TTC549 (cell line): ENCODE measurements at regions not wholly inside any gene's neighbourhood (a gene's known extent, or its start where the extent isn't known, plus 50 kb on each side); places are given as distances from the start of the nearest gene placed in this dataset.

Source experiments
- FAIRE-seq: peaks from 2 replicates; lab custom pipeline; 2012; peaks lifted over from hg19 to GRCh38; lab: Jason Lieb, UNC

DNA sequence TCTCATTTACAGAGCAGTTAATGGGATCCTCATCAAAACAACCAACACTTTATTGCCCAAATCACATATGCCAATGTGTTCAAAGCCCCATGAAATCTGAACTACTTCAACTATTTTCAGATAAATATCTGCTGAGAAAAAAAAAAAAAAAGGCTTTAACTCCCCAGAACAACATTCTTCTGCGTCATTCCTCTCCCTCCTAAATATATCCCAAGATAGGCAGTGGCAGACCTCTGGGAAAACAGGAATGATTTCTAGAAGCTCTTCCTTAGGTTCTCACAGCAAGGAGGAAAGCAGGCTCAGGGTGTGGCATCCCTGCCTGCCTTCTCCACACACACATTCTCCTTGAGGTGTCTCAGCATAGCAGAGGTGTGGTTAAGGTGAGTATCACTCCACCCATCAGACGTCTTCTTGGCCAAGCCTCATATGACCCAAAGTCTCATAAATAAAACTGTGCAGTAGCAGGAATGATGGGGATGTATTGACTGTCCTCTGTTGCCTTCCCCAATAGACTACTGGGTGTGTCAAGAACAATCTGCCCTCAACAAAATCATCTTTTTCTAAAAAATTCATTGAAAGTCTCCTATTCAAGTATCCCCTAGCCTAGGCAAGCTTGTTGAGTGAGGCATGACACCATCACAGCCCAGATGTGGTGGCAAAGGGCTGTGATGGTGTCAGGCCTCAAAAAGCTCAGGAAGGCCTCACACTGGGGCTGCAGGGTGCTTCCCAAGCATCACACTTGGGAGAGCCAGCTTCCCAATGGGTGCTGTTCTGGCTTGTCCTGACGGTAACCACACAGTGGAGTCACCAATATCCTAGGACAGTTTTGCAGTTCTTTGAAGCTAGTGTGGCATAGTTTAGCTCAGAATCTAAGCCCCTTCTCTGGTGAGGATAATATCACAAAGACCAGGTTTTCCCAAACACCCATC is 135.4 kb upstream of the SOX9 start:
- FAIRE-seq: no peak

DNA sequence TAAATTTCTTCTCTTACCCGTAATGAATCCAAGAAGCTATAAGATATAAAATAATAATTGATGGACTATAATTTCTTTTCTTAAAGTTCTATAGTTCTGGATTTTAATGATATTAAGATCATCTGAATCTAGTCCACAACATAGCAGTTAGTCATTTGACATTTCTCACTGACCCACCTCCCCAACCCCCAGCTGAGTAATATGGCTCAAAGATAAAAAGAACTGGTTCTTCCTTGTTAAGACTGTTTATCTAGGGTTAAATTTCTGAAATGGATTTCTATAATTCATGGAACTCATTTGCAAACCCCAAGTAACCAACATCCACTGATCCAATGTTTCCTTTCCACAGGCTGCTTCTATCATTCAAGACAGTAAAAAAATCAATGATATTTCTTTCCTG is 133.9 kb upstream of the SOX9 start:
- FAIRE-seq: no peak

DNA sequence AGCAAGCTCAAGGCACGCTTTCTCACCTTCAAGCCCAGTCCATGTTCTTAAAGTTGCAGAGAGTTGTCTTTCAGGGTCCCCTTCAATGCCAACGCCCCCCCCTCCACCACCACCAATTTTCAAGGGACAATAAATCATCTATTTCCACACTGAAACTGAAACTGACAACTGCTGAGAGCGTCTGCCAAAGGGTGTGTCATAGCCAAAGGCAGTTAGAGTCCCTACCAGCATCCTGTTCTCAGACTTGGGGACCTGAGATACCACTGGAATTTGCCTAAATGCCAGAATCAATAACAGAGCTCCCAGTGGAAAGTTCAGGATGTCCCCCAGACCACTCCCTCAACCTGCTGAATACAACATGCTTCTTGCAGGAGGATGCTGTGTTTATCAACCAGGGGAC is 133.2 kb upstream of the SOX9 start:
- no peak for FAIRE-seq

DNA sequence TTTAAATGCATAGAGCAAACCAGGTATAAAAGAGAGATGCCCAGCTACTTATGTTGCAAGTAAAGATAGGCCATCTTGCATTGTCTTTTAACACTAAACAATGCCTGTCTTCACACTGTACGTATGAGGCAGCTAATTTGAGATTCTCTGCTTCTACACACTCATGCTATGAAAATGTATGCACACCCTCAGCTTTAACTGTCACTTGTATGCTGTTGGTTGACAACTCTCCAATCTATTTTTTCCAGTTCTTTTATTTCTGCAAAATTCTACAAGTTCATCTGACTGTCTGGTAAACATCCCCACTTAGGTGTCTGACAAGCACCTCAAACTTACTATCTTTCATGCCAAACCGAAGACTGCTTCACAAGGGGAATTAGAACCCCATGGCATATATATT is 131.7 kb upstream of the SOX9 start:
- FAIRE-seq: no peak

DNA sequence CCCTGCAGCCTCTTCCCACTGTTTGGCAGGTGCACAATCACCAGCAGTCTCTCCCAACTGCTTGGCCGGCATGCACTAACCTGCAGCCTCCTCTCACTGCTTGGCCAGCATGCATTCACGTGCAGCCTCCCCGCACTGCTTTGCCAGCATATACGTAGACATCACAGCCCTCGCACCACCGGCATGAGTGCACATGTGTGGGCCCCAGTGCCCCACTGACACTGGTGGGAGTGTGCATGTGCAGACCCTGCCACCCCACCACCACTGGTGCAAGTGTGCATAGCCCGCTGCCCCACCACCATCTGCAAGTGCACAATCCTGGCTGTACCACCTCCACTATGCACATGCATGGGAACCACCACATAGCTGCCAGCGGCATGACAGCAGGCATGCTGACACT is 127.5 kb upstream of the SOX9 start:
- no peak for FAIRE-seq

DNA sequence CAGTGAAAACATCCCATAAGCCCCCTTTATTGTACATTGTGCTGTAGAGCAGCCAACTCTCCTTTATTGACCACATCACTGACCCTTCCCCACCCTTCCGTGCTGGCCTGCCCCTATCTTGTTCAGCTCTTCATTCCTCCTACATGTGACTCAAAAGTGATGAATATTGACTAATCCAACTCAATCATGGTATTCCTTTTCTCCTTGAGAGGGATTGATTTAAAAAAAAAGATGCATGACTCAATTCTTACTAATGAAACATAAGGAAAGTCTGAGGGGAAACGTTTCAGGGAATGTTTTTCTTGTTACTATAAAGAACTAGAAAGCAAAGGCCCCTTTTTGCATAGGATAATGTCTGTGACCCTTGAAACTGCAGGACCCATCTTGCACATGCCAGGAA is 125.2 kb upstream of the SOX9 start:
- FAIRE-seq: no peak

DNA sequence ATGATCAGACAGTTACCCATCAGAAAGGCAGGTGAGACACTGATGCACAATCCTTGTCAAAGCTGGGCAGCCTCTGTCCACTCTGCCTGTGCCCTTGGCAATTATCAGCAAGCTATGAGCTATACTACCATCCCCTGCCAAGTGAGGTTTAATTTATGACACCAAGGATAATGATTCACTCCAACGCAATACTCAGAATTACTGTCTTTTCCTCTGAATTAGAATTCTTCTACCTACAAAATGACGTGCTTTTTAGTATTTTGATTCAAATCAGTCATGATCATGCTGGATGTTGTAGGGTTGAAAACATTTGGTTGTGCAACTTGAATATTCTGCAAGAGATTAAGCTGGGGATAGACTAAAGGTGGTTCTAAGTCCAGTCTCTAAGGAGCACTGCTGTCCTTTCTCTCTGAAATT is 116.8 kb upstream of the SOX9 start:
- no peak for FAIRE-seq

DNA sequence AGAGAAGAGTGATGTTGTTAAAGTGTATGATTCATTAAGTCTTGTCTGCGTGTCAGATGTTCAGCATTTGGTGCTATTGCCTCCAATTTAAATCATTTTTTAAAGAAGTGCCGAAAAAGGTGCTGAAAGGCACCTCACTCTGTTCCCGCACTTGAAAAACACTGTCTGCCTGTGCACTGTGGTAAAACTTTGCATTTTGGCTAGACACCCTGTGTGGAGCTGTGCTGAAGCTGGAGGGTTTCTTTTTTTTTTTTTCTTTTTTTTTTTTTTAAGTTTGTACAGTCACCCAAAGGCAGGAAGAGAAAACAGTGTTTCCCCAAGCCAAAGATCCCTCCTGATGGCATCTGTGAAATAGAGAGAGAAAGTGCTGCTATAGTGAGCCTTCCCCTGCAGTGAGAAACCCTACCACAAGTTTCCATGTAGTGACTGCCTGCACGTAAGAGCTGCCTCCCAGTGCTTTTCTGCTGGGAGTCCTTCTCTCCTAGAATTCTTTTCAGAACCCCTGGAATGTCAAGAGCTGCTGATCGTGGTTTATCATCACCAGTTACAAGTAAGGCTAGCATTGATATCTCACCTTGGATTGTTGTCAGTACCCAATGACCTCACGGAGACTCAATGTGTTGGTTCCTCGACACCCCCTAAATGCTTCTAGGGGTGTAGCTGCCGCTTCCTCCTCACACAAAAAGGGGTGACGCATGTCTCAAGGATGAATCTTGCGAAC is 116.0 kb upstream of the SOX9 start:
- FAIRE-seq: no peak

DNA sequence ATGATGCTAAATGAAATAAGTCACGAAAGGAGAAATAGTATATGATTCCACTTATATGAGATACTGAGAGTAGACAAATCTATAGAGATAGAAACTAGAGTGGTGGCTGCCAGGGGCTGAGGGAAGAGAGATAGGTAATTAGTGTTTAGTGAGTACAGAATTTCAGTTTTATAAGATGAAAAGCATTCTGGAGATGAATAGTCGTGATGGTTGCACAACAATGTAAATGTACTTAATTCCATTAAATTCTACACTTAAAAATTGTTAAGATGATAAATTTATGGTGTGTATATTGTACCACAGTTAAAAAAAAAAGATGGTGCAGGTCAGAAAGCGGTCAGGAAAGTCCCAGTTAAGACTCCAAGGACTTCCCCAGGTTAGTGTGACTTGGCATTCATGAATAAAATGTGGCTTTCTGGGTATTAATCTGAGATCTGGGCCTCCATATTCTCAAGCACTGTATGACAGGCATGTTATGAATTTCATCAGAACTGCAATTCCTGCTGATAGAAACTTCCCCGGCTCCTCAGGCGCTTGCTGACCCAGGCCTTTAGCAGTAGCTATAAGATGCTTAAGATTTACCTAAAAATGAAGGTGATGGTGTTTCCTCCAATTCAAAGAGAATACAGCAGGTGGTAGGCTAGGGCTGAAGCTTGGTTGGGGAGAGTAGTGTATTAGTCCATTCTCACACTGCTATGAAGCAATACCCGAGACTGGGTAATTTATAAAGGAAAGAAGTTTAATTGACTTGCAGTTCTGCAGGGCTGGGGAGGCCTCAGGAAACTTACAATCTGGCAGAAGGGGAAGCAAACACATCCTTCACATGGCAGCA is 115.3 kb upstream of the SOX9 start:
- FAIRE-seq: no peak

DNA sequence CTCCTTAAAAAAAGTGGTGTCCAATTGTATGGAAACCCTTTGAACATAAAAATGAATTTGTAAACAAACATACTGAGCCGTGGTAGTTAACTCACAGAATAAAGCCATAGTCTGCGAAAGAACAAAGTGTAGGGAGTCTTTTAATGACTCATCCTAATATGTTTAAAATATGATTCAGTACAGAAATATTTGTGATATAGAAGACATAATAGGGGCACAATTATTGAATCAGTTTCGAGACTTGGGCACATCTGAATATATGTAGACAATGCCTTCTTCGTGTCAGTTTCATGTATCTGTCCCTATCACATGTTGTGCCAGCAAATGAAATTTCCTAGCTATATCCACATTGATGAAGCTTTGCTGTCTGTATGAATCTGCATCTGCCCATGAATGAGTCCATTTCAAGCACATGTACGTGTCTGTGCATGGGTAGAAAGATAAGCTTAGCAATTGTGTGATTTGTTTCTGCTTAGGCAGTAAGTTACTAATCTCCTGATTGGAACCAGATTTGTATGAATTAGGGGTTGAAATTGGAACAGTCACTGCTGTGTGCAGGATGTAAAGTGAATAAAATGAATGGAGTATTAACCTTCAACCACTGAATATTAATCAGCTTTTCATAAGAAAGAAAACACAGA is 112.5 kb upstream of the SOX9 start:
- FAIRE-seq: no peak

DNA sequence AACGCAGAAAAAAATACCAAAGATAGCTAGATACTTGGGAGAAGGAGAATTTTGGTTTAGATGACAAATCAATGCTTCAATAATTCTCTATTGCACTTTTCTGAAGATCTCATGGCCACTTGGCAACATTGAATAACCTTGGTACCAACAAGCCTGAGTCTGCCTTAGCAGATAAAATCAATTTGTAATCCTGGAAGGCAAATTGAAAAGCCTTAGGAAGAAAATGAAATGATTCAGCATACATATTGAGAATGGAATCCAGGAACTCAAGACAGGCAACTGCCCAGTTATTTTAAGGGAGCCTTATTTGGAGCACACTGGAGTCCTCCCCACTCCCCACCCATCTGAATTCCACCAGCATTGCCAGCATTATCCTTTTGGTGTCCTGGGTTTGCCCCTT is 109.3 kb upstream of the SOX9 start:
- FAIRE-seq: no peak

DNA sequence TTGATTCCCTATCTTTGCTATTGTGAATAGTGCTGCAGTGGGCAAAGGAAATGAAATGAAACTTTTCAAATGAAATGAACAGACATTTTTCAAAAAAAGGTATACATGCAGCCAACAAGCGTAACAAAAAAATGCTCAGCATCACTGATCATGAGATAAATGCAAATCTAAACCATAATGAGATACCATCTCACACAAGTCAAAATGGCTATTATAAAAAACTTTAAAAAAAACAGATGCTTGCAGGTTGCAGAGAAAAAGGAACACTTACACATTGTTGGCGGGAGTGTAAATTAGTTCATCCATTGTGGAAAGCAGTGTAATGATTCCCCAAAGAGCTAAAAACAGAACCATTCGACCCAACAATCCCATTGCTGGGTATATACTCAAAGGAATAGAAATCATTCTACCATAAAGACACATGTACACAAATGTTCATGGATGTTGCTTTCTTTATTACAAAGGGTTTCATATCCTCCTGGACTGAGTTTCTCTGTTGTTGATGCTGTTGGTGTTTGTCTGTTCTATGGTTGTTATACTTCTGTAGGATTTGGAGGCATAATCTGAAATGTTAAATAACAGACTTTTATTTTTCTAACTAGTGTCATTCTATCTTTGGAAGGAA is 99.3 kb upstream of the SOX9 start:
- no peak for FAIRE-seq

DNA sequence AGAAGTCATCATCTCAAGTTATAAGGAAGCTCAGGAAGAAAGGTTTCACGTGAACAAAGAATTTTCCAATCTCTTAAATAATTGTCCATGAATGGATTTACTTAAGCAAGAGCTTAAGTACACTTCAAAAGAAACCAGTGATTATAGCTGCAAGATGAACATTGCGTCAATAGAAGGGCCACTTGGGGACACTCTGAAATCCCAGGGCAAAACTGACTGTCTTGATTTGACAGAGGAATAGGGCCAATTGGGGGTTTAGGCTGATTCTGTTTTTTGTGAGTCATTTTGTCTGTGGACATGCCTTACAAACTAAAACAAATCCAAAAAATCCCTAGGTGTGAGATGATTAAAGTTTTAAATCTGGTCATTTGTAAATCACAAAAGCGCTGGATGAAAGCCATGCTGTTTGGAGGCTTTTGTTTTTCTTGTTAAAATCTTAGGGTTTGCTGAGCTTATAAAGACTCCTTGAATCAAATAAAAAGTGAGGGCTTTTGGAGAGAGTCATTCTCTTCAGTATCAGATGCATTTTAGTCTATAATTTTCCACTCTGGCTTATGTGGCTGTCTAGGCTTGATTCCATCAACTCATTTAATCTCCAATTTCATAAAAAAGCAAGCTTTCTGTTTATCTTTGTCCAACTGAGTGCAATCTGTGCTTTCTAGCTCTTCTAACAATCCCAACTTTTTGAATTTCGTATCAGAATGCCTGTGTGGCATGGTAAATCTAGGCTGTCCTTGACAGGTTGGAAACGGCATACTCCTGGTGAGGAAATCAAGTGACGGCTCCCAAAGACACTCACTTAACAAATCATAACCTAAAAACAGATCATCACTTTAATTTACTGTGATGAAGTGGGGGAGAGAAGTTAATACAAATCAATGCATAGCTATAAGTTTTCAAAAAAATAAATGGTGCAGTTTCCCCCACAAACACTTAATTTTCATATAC is 98.2 kb upstream of the SOX9 start:
- FAIRE-seq: no peak

DNA sequence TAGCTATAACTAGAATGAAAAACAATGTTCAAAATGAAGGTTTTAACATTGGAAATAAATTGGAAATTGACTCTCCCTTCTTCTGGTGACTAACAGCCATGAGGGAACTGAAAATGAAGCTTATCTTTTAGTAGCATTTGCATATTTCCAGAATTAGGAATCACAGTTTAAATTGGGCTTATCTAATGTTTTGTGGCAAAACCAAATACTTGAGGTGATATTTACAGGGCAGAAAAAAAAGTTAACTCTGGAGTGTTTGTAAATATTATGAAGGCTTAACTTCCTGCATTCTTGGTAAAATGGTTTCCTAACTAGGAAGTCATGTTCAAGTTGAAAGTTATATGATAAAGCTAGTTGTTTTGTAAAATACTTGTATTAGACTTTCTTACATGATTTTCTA is 96.4 kb upstream of the SOX9 start:
- no peak for FAIRE-seq

DNA sequence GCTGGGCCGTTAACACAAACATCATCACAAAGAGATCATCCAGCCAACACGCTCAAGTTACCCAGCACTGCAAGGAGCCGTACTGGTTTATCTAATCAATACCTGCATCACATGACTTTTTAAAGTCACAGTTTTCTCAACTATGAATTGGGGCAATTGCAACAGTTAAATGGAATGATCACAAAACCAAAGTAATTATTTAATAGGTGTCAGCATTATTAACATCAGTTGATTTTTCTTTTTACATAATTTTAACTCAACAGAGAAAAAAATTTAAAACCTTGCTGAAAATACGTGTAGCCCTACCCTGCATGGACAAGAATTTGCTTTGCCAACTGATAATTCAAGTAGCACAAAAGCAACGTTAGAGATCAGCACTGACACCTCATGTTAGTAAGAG is 95.7 kb upstream of the SOX9 start:
- FAIRE-seq: no peak

DNA sequence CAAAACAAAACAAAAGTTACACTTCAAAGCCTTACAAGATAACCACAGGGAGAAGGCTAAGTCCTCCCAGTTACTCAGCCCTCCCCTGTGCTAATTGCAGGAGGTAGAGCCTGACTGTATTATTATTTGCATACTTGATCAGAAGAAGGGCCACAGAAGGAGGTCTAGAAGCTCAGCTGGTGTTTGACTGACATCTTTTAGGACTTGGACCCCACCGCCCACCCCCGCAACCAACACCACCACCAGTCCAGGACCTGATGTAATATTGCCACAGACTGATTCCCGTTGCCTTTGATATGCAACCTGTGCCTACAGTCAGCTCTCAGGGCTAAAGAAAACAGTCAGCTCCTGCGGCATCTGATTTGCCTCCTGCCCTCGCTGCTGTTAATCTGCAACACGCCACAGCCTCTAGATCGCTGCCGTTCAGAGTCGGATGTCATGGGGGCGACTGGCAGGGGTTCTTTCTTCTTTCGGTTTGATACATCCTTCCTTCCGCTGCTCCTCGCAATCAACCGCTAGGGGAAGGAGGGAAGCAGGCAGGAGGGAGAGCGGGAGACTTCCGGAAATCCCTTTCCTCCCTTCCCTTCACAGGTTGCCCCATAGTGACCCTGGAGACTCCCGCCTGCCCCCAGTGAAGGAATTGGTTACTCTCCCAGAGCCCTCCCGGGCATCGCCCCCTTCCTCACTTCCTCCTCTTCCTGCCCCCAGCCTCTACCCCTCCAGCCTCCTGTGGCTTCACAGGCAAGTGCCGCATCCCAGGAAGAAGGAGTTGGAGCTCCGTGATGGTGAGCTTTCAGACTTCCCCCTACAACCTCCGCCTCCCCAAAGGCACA is 90.5 kb upstream of the SOX9 start:
- FAIRE-seq: no peak

DNA sequence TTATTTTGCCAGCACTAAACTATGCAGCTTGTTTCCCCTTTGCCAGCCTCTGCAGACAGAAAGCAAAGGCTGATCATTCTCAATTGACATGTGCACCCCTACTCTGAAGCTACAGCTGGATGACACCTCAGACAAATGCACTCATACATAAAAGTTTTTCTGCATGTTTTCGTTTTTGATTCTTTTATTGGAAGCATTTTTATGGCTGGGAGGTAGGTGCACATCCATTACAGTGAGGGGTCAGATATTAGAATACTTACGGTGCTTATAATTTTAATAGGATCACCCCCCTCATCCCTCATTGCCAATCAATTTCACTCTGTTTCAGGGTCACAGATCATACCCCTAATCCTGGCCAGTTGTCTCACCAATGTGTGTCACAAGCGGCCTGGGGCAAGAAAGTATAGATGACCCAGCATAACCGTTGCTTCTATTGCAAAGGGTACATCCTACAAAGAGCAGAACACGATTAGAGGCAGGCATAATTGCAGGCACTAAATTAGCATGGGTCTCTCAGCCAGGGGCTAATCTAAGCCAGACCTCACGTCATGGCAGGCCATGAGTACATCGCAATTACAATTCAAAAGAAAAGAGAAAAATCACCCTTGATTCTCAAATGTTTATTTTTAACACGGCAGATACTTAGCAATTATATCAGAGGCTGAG is 89.5 kb upstream of the SOX9 start:
- no peak for FAIRE-seq

DNA sequence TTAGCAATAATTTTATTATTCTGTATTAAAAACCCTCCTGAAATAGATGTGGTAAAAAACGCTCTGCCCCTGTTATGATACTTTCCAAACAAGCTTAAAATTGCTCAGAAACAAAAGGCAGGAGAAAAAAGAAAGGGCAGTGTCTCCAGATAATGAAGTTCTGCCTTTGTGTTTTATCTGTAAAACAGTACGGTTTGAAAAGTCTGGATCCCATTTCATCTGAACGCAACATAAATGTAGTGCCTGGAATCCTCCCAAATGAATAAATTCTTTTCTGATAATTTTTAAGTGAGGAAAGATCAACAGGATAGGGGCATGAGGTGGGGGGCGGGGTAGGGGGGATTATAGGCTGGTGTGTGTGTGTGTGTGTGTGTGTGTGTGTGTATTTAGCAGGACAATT is 87.5 kb upstream of the SOX9 start:
- FAIRE-seq: no peak

DNA sequence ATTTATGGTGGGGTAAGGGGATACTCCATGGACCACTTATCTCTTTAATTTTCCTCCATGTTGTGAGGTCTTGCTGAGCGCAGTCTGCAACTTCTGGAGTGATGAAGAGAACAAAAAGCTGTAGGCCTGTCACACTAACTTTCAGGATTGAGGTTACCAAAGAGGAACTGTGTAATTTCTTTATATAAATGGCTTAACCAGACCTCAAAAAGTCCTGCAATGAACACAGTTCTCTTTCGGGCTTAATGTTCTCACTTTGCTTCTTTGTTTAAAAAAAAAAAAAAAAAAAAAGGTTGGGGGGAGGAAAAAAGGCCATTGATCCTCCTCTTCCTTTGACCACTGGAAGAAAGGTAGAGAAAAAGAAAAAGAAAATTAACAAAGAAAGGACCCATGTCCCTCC is 86.8 kb upstream of the SOX9 start:
- FAIRE-seq: no peak
